DOHH2 (cell line): ENCODE measurements at regions not wholly inside any gene's neighbourhood (a gene's known extent, or its start where the extent isn't known, plus 50 kb on each side); places are given as distances from the start of the nearest gene placed in this dataset.

ENCODE experiments used
- H3F3A ChIP-seq: fragments of 200-600 bp; sonication (generic), shearing (Covaris generic); 2 replicates; pipeline ENCODE4 v1.6.0; 2016; ENCODE audit warnings: antibody characterized with exemption, mild to moderate bottlenecking; ENCODE audit not compliant: control insufficient read depth, insufficient read depth
- H3K27ac ChIP-seq: fragments of 200-600 bp; sonication (generic); 2 replicates; pipeline ENCODE4 v1.5.1; 2014; ENCODE audit warnings: low read depth, mild to moderate bottlenecking, low read length, moderate library complexity
- H3K27me3 ChIP-seq: fragments of 200-600 bp; sonication (generic); 2 replicates; pipeline ENCODE4 v1.6.1; 2014; ENCODE audit warnings: mild to moderate bottlenecking, low read length, mixed read lengths; ENCODE audit not compliant: control insufficient read depth
- H3K36me3 ChIP-seq: fragments of 200-600 bp; sonication (generic); 2 replicates; pipeline ENCODE4 v1.6.1; 2014; ENCODE audit warnings: mild to moderate bottlenecking, low read length, moderate library complexity, mixed read lengths; ENCODE audit not compliant: control insufficient read depth
- H3K4me1 ChIP-seq: fragments of 200-600 bp; sonication (generic); 2 replicates; pipeline ENCODE4 v1.6.1; 2014; ENCODE audit warnings: mild to moderate bottlenecking, low read length, mixed read lengths; ENCODE audit not compliant: control insufficient read depth
- H3K4me2 ChIP-seq: fragments of 200-600 bp; sonication (generic); 2 replicates; pipeline ENCODE4 v1.6.0; 2014; ENCODE audit warnings: mild to moderate bottlenecking, low read length, moderate library complexity
- H3K4me3 ChIP-seq: fragments of 200-600 bp; sonication (generic); 2 replicates; pipeline ENCODE4 v1.5.1; 2014; ENCODE audit warnings: mild to moderate bottlenecking, low read length, mixed read lengths
- H3K79me2 ChIP-seq: fragments of 200-600 bp; sonication (generic); 2 replicates; pipeline ENCODE4 v1.6.1; 2014; ENCODE audit warnings: mild to moderate bottlenecking, low read length, mixed read lengths; ENCODE audit not compliant: control insufficient read depth
- H3K9me2 ChIP-seq: fragments of 200-600 bp; sonication (generic); replicated peaks from 2 replicates; pipeline ENCODE4 v1.6.1; 2014; ENCODE audit warnings: mild to moderate bottlenecking, low read length, mixed read lengths; ENCODE audit not compliant: control insufficient read depth
- H3K9me3 ChIP-seq: fragments of 200-600 bp; sonication (generic); 2 replicates; pipeline ENCODE4 v1.6.1; 2014; ENCODE audit warnings: antibody characterized with exemption, low read length, mixed read lengths; ENCODE audit not compliant: control insufficient read depth, insufficient read depth
- H4K20me1 ChIP-seq: fragments of 200-600 bp; sonication (generic); 2 replicates; pipeline ENCODE4 v1.6.0; 2014; ENCODE audit warnings: low read depth, mild to moderate bottlenecking, antibody characterized with exemption, low read length, moderate library complexity; ENCODE audit not compliant: control insufficient read depth, insufficient read depth
- CTCF ChIP-seq: fragments of 200-600 bp; sonication (generic); IDR thresholded peaks from one replicate; pipeline ENCODE4 v1.5.1; 2014; ENCODE audit warnings: antibody characterized with exemption, mild to moderate bottlenecking, low read depth, low read length; ENCODE audit not compliant: poor library complexity, severe bottlenecking
- EZH2phosphoT487 ChIP-seq: fragments of 200-600 bp; sonication (generic); IDR thresholded peaks from 2 replicates; pipeline ENCODE4 v1.6.1; 2017; ENCODE audit warnings: borderline replicate concordance, mild to moderate bottlenecking, antibody characterized with exemption, low read length, moderate library complexity, mixed read lengths

DNA sequence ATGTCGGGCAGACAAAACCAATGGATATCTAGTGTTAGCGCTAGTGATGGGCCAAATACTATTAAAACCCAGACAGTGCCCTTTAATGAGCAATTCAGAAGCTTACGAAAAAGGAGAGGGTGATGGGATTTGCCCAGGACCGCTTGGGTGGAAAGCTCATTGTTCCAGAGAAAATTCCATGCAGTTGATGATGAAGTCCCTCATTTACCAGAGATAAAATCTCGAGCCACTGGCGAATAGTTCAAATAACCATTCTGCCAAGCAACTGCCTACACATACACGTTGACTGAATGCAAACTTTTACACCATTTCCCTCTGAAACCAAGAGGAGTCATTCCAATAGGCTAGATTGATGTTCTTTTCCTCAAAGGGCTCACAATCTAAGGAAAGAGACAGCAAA is 73.6 kb upstream of the ARL4C start:
- H3K27ac ChIP-seq, result peak overlapping the region; percentile 91
- H3K27me3 ChIP-seq, result no peaks in the 10 kb centered on the region
- H4K20me1 ChIP-seq, result no peaks in the 10 kb centered on the region
- TF ChIP-seq EZH2phosphoT487 (no peak), CTCF (no peak)
- H3K4me1 ChIP-seq, result peaks cover 95% of the 10 kb centered on the region
- H3K36me3 ChIP-seq, result no peaks in the 10 kb centered on the region
- no peaks in the 10 kb centered on the region for H3K9me3 ChIP-seq
- H3F3A ChIP-seq, result peaks cover 39% of the 10 kb centered on the region
- H3K79me2 ChIP-seq, result no peaks in the 10 kb centered on the region
- H3K9me2 ChIP-seq, result no peaks in the 10 kb centered on the region
- peak overlapping the region; percentile 60 for H3K4me3 ChIP-seq
- H3K4me2 ChIP-seq, result peak overlapping the region; percentile 83

GRCh38 chr2:234569776-234570430 is 73.0 kb upstream of the ARL4C start:
- H3K4me1 ChIP-seq, result peaks cover 100% of the 10 kb centered on the region
- peak overlapping the region; percentile 91 for H3K27ac ChIP-seq
- peak overlapping the region; percentile 83 for H3K4me2 ChIP-seq

GRCh38 chr2:234566622-234567021 is 69.7 kb upstream of the ARL4C start:
- H3K4me2 ChIP-seq, result no peak overlapping the region
- no peaks in the 10 kb centered on the region for H4K20me1 ChIP-seq
- H3K4me3 ChIP-seq, result 0 out of 2 replicates have a peak overlapping the region, but pooled peaks have one; percentile 60
- H3K9me2 ChIP-seq, result no peaks in the 10 kb centered on the region
- H3K79me2 ChIP-seq, result no peaks in the 10 kb centered on the region
- H3K9me3 ChIP-seq, result no peaks in the 10 kb centered on the region
- peak overlapping the region; percentile 92; the same call in 1 of the 2 replicates for H3K27ac ChIP-seq
- no peaks in the 10 kb centered on the region for H3K27me3 ChIP-seq
- peaks cover 81% of the 10 kb centered on the region for H3K4me1 ChIP-seq
- peaks cover 40% of the 10 kb centered on the region for H3F3A ChIP-seq
- no peaks in the 10 kb centered on the region for H3K36me3 ChIP-seq
- TF ChIP-seq CTCF, result no peak
- TF ChIP-seq EZH2phosphoT487, result no peak

More at GRCh38 chr2:234569776-234570430, 73.0 kb upstream of the ARL4C start:
- TF ChIP-seq EZH2phosphoT487 (no peak), CTCF (no peak)
- Histone ChIP-seq H3F3A (peaks cover 45% of the 10 kb centered on the region), H4K20me1 (no peaks in the 10 kb centered on the region), H3K27me3 (no peaks in the 10 kb centered on the region), H3K4me3 (peak overlapping the region; percentile 60), H3K9me3 (no peaks in the 10 kb centered on the region), H3K9me2 (no peaks in the 10 kb centered on the region), H3K36me3 (no peaks in the 10 kb centered on the region), H3K79me2 (no peaks in the 10 kb centered on the region)
